GM19397 (cell line): ENCODE measurements at regions not wholly inside any gene's neighbourhood (a gene's known extent, or its start where the extent isn't known, plus 50 kb on each side); places are given as distances from the start of the nearest gene placed in this dataset.
"Not testable (repeated sequence)": the region's sequence is repeated elsewhere in the genome, so short reads cannot be mapped to it uniquely, and the experiment has no call there.

Experiments used
- ATAC-seq: cut with Tn5 transposase; IDR thresholded peaks from one replicate; pipeline ENCODE4 v1.9.1; 2021; ENCODE audit warnings: mild to moderate bottlenecking, moderate library complexity; ENCODE audit not compliant: unreplicated experiment

GRCh38 chr4:105022811-105023667 is 123.6 kb upstream of the TET2 start:
- no peak for ATAC-seq

- no peak for ATAC-seq
Measured at GRCh38 chr4:105023668-105024055, 123.0 kb upstream of the TET2 start.

GRCh38 chr4:105025263-105026017 is 121.2 kb upstream of the TET2 start:
- ATAC-seq, result no peak

- ATAC-seq, result no peak
Measured at GRCh38 chr4:105036991-105037390, 109.7 kb upstream of the TET2 start.

- ATAC-seq, result no peak
Measured at GRCh38 chr4:105042451-105042850, 104.2 kb upstream of the TET2 start.

- no peak for ATAC-seq
Measured at GRCh38 chr4:105050896-105051295, 95.8 kb upstream of the TET2 start.

- no peak for ATAC-seq
Measured at GRCh38 chr4:105057370-105058105, 89.1 kb upstream of the TET2 start.

GRCh38 chr4:105058177-105058812 is 88.4 kb upstream of the TET2 start:
- ATAC-seq, result no peak

GRCh38 chr4:105059337-105059736 is 87.3 kb upstream of the TET2 start:
- ATAC-seq, result no peak

GRCh38 chr4:105060628-105061027 is 86.0 kb upstream of the TET2 start:
- peak; percentile 87 for ATAC-seq

GRCh38 chr4:105061136-105061696 is 85.5 kb upstream of the TET2 start:
- ATAC-seq, result peak; percentile 28

- no peak for ATAC-seq
Measured at GRCh38 chr4:105061731-105062130, 84.9 kb upstream of the TET2 start.

GRCh38 chr4:105066401-105066800 is 80.3 kb upstream of the TET2 start:
- ATAC-seq, result no peak

- ATAC-seq, result no peak
Measured at GRCh38 chr4:105067431-105067830, 79.2 kb upstream of the TET2 start.

GRCh38 chr4:105067946-105068345 is 78.7 kb upstream of the TET2 start:
- ATAC-seq, result no peak

GRCh38 chr4:105068516-105068915 is 78.2 kb upstream of the TET2 start:
- no peak for ATAC-seq

- not testable (repeated sequence) for ATAC-seq
Measured at GRCh38 chr4:105072095-105072494, 74.6 kb upstream of the TET2 start.

GRCh38 chr4:105074097-105074496 is 72.6 kb upstream of the TET2 start:
- ATAC-seq, result no peak

- ATAC-seq, result no peak
Measured at GRCh38 chr4:105075045-105075444, 71.6 kb upstream of the TET2 start.

GRCh38 chr4:105088110-105088879 is 58.4 kb upstream of the TET2 start:
- ATAC-seq, result no peak
